ENCODE measurements at regions not wholly inside any gene's neighbourhood (a gene's known extent, or its start where the extent isn't known, plus 50 kb on each side); places are given as distances from the start of the nearest gene placed in this dataset.
A peak's percentile ranks its signal among the peaks of the same experiment; 100 is the strongest.
"Not testable (repeated sequence)": the region's sequence is repeated elsewhere in the genome, so short reads cannot be mapped to it uniquely, and the experiment has no call there.

- no peak for ATAC-seq (ENCODE audit: low read depth in 2 of 2)
- Histone ChIP-seq H3K9me3 (ENCODE audit: control insufficient read depth in 2 of 2, low read length in 2 of 2) (no peaks in the 10 kb centered on the region), H3K27ac (ENCODE audit: insufficient read depth, low read length, poor library complexity, severe bottlenecking) (no peak overlapping the region), H3K4me3 (ENCODE audit: low read depth, low read length) (no peak overlapping the region), H3K36me3 (ENCODE audit: control insufficient read depth, insufficient read depth, low read length) (no peaks in the 10 kb centered on the region), H3K27me3 (ENCODE audit: control insufficient read depth, insufficient read depth, low read length) (no peaks in the 10 kb centered on the region), H3K4me1 (ENCODE audit: control insufficient read depth, insufficient read depth, low read length, poor library complexity, severe bottlenecking) (no peaks in the 10 kb centered on the region)
- no peak for DNase-seq
- H3K4me1 Mint-ChIP-seq, result no peaks in the 10 kb centered on the region
- H3K27me3 Mint-ChIP-seq, result no peaks in the 10 kb centered on the region
- H3K9me3 Mint-ChIP-seq, result no peaks in the 10 kb centered on the region
- H3K4me3 Mint-ChIP-seq, result no peak overlapping the region
- peaks cover 24% of the 10 kb centered on the region for H3K36me3 Mint-ChIP-seq
- no peak overlapping the region for H3K27ac Mint-ChIP-seq
Observed at GRCh38 chr16:27650073-27650701, 100.2 kb downstream of the KATNIP start.

GRCh38 chr16:27651301-27651700 is 101.4 kb downstream of the KATNIP start:
- no peaks in the 10 kb centered on the region for H3K4me1 Mint-ChIP-seq

GRCh38 chr16:27657811-27658210 is 107.9 kb downstream of the KATNIP start:
- Mint-ChIP-seq H3K4me3 (no peak overlapping the region), H3K4me1 (peaks cover 0 to 5% (median 0%) of the 10 kb centered on the region in 4 donors), H3K27me3 (no peaks in the 10 kb centered on the region), H3K36me3 (peaks cover 24% of the 10 kb centered on the region), H3K27ac (no peak overlapping the region), H3K9me3 (peaks cover 0 to 1% (median 0%) of the 10 kb centered on the region in 7 donors)
- no peak for ATAC-seq (ENCODE audit: low read depth in 2 of 2)
- no peaks in the 10 kb centered on the region for H3K4me1 ChIP-seq (ENCODE audit: control insufficient read depth, insufficient read depth, low read length, poor library complexity, severe bottlenecking)
- DNase-seq, result no peak
- peaks cover 0 to 1% of the 10 kb centered on the region in 2 experiments for H3K9me3 ChIP-seq (ENCODE audit: control insufficient read depth in 2 of 2, low read length in 2 of 2)
- H3K36me3 ChIP-seq (ENCODE audit: control insufficient read depth, insufficient read depth, low read length), result peaks cover 5% of the 10 kb centered on the region
- no peaks in the 10 kb centered on the region for H3K27me3 ChIP-seq (ENCODE audit: control insufficient read depth, insufficient read depth, low read length)
- no peak overlapping the region for H3K4me3 ChIP-seq (ENCODE audit: low read depth, low read length)
- no peak overlapping the region for H3K27ac ChIP-seq (ENCODE audit: insufficient read depth, low read length, poor library complexity, severe bottlenecking)

More at GRCh38 chr16:27651301-27651700, 101.4 kb downstream of the KATNIP start:
- H3K36me3 ChIP-seq (ENCODE audit: control insufficient read depth, insufficient read depth, low read length), result peaks cover 5% of the 10 kb centered on the region
- DNase-seq, result no peak
- Mint-ChIP-seq H3K27ac (no peak overlapping the region), H3K36me3 (peaks cover 22% of the 10 kb centered on the region), H3K27me3 (no peaks in the 10 kb centered on the region), H3K4me3 (no peak overlapping the region), H3K9me3 (no peaks in the 10 kb centered on the region)
- H3K4me3 ChIP-seq (ENCODE audit: low read depth, low read length), result no peak overlapping the region
- no peaks in the 10 kb centered on the region for H3K4me1 ChIP-seq (ENCODE audit: control insufficient read depth, insufficient read depth, low read length, poor library complexity, severe bottlenecking)
- H3K27ac ChIP-seq (ENCODE audit: insufficient read depth, low read length, poor library complexity, severe bottlenecking), result no peak overlapping the region
- no peak for ATAC-seq (ENCODE audit: low read depth in 2 of 2)
- no peaks in the 10 kb centered on the region for H3K27me3 ChIP-seq (ENCODE audit: control insufficient read depth, insufficient read depth, low read length)
- H3K9me3 ChIP-seq (ENCODE audit: control insufficient read depth in 2 of 2, low read length in 2 of 2), result peaks cover 0 to 1% of the 10 kb centered on the region in 2 experiments

GRCh38 chr16:27660507-27660906 is 110.6 kb downstream of the KATNIP start:
- H3K27ac Mint-ChIP-seq, result no peak overlapping the region
- Histone ChIP-seq H3K36me3 (ENCODE audit: control insufficient read depth, insufficient read depth, low read length) (peaks cover 5% of the 10 kb centered on the region), H3K9me3 (ENCODE audit: control insufficient read depth in 2 of 2, low read length in 2 of 2) (peaks cover 0 to 1% of the 10 kb centered on the region in 2 experiments), H3K27me3 (ENCODE audit: control insufficient read depth, insufficient read depth, low read length) (no peaks in the 10 kb centered on the region), H3K27ac (ENCODE audit: insufficient read depth, low read length, poor library complexity, severe bottlenecking) (no peak overlapping the region), H3K4me3 (ENCODE audit: low read depth, low read length) (no peak overlapping the region), H3K4me1 (ENCODE audit: control insufficient read depth, insufficient read depth, low read length, poor library complexity, severe bottlenecking) (no peaks in the 10 kb centered on the region)
- peaks cover 0 to 5% (median 0%) of the 10 kb centered on the region in 4 donors for H3K4me1 Mint-ChIP-seq
- no peaks in the 10 kb centered on the region for H3K27me3 Mint-ChIP-seq
- peaks cover 28% of the 10 kb centered on the region for H3K36me3 Mint-ChIP-seq
- no peak for ATAC-seq (ENCODE audit: low read depth in 2 of 2)
- no peak overlapping the region for H3K4me3 Mint-ChIP-seq
- DNase-seq, result no peak
- H3K9me3 Mint-ChIP-seq, result peaks cover 0 to 1% (median 0%) of the 10 kb centered on the region in 7 donors

- not testable (repeated sequence) for H3K27ac ChIP-seq (ENCODE audit: insufficient read depth, low read length, poor library complexity, severe bottlenecking); H3K27ac Mint-ChIP-seq; DNase-seq; H3K9me3 ChIP-seq (ENCODE audit: control insufficient read depth in 2 of 2, low read length in 2 of 2); H3K4me1 Mint-ChIP-seq; H3K27me3 Mint-ChIP-seq; H3K36me3 ChIP-seq (ENCODE audit: control insufficient read depth, insufficient read depth, low read length); H3K4me3 ChIP-seq (ENCODE audit: low read depth, low read length); ATAC-seq (ENCODE audit: low read depth in 2 of 2); H3K4me3 Mint-ChIP-seq; H3K9me3 Mint-ChIP-seq; H3K4me1 ChIP-seq (ENCODE audit: control insufficient read depth, insufficient read depth, low read length, poor library complexity, severe bottlenecking); H3K27me3 ChIP-seq (ENCODE audit: control insufficient read depth, insufficient read depth, low read length)
- peaks cover 26% of the 10 kb centered on the region for H3K36me3 Mint-ChIP-seq
Observed at GRCh38 chr16:27663235-27663634, 113.3 kb downstream of the KATNIP start.

- no peak overlapping the region for H3K4me3 ChIP-seq (ENCODE audit: low read depth, low read length)
- H3K4me1 Mint-ChIP-seq, result peaks cover 0 to 2% (median 0%) of the 10 kb centered on the region in 4 donors
- peaks cover 20% of the 10 kb centered on the region for H3K36me3 Mint-ChIP-seq
- no peaks in the 10 kb centered on the region for H3K27me3 Mint-ChIP-seq
- no peak overlapping the region for H3K4me3 Mint-ChIP-seq
- H3K4me1 ChIP-seq (ENCODE audit: control insufficient read depth, insufficient read depth, low read length, poor library complexity, severe bottlenecking), result no peaks in the 10 kb centered on the region
- H3K27ac Mint-ChIP-seq, result no peak overlapping the region
- no peaks in the 10 kb centered on the region for H3K9me3 Mint-ChIP-seq
- no peaks in the 10 kb centered on the region for H3K9me3 ChIP-seq (ENCODE audit: control insufficient read depth in 2 of 2, low read length in 2 of 2)
- no peak overlapping the region for H3K27ac ChIP-seq (ENCODE audit: insufficient read depth, low read length, poor library complexity, severe bottlenecking)
- H3K27me3 ChIP-seq (ENCODE audit: control insufficient read depth, insufficient read depth, low read length), result no peaks in the 10 kb centered on the region
- ATAC-seq (ENCODE audit: low read depth in 2 of 2) (no peak), DNase-seq (no peak)
- no peaks in the 10 kb centered on the region for H3K36me3 ChIP-seq (ENCODE audit: control insufficient read depth, insufficient read depth, low read length)
Observed at GRCh38 chr16:27665881-27666280, 115.9 kb downstream of the KATNIP start.

GRCh38 chr16:27670071-27670810 is 120.3 kb downstream of the KATNIP start:
- Histone ChIP-seq H3K4me3 (ENCODE audit: low read depth, low read length) (no peak overlapping the region), H3K27me3 (ENCODE audit: control insufficient read depth, insufficient read depth, low read length) (no peaks in the 10 kb centered on the region), H3K27ac (ENCODE audit: insufficient read depth, low read length, poor library complexity, severe bottlenecking) (no peak overlapping the region), H3K4me1 (ENCODE audit: control insufficient read depth, insufficient read depth, low read length, poor library complexity, severe bottlenecking) (no peaks in the 10 kb centered on the region), H3K9me3 (ENCODE audit: control insufficient read depth in 2 of 2, low read length in 2 of 2) (no peaks in the 10 kb centered on the region), H3K36me3 (ENCODE audit: control insufficient read depth, insufficient read depth, low read length) (no peaks in the 10 kb centered on the region)
- no peak for ATAC-seq (ENCODE audit: low read depth in 2 of 2)
- no peak for DNase-seq
- Mint-ChIP-seq H3K27ac (peak overlapping the region in 1 of 3 donors; percentile 41), H3K9me3 (peaks cover 0 to 5% (median 0%) of the 10 kb centered on the region in 7 donors), H3K4me1 (peaks cover 0 to 2% (median 0%) of the 10 kb centered on the region in 4 donors), H3K27me3 (no peaks in the 10 kb centered on the region), H3K36me3 (peaks cover 27% of the 10 kb centered on the region), H3K4me3 (no peak overlapping the region)

- Mint-ChIP-seq H3K9me3 (peaks cover 0 to 5% (median 0%) of the 10 kb centered on the region in 7 donors), H3K27me3 (no peaks in the 10 kb centered on the region), H3K36me3 (peaks cover 27% of the 10 kb centered on the region), H3K4me3 (no peak overlapping the region), H3K4me1 (no peaks in the 10 kb centered on the region), H3K27ac (no peak overlapping the region)
- H3K9me3 ChIP-seq (ENCODE audit: control insufficient read depth in 2 of 2, low read length in 2 of 2), result no peaks in the 10 kb centered on the region
- H3K4me3 ChIP-seq (ENCODE audit: low read depth, low read length), result no peak overlapping the region
- H3K27me3 ChIP-seq (ENCODE audit: control insufficient read depth, insufficient read depth, low read length), result no peaks in the 10 kb centered on the region
- no peaks in the 10 kb centered on the region for H3K36me3 ChIP-seq (ENCODE audit: control insufficient read depth, insufficient read depth, low read length)
- H3K27ac ChIP-seq (ENCODE audit: insufficient read depth, low read length, poor library complexity, severe bottlenecking), result no peak overlapping the region
- no peak for ATAC-seq (ENCODE audit: low read depth in 2 of 2)
- H3K4me1 ChIP-seq (ENCODE audit: control insufficient read depth, insufficient read depth, low read length, poor library complexity, severe bottlenecking), result no peaks in the 10 kb centered on the region
- no peak for DNase-seq
Observed at GRCh38 chr16:27671410-27671809, 121.5 kb downstream of the KATNIP start.
